ENCODE measurements at regions not wholly inside any gene's neighbourhood (a gene's known extent, or its start where the extent isn't known, plus 50 kb on each side); places are given as distances from the start of the nearest gene placed in this dataset.

DNA sequence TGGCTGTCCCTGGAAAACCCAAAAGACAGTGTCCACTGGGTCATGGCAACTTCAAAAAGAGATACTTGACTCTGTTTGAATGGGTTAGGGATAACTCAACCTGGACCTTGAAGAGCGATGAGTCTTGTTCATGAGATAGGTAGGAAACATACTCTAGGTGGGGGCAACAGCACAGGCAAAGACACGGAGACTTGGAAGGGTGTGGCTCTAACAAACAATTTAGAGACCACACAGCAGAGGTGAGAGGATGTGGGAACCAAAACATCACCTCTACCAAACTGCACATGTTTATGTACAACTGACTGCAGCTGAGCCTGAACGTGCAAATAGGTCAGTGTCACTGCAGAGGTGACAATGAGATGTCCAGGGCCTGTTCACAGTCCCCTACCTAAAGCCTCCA is 247.7 kb upstream of the ADRA1B start:
- DNase-seq: no peak
- no peak for TF ChIP-seq CTCF (IDR thresholded peaks at IDR 0.05; ENCODE audit: partially characterized antibody, unreplicated experiment)
- Mint-ChIP-seq H3K27me3 (ENCODE audit: unreplicated experiment) (no peaks in the 10 kb centered on the region), H3K27ac (ENCODE audit: unreplicated experiment) (no peak overlapping the region), H3K4me1 (ENCODE audit: low read depth, unreplicated experiment) (no peaks in the 10 kb centered on the region), H3K36me3 (ENCODE audit: unreplicated experiment) (no peaks in the 10 kb centered on the region), H3K9me3 (ENCODE audit: unreplicated experiment) (no peaks in the 10 kb centered on the region), H3K4me3 (ENCODE audit: unreplicated experiment) (no peak overlapping the region)

DNA sequence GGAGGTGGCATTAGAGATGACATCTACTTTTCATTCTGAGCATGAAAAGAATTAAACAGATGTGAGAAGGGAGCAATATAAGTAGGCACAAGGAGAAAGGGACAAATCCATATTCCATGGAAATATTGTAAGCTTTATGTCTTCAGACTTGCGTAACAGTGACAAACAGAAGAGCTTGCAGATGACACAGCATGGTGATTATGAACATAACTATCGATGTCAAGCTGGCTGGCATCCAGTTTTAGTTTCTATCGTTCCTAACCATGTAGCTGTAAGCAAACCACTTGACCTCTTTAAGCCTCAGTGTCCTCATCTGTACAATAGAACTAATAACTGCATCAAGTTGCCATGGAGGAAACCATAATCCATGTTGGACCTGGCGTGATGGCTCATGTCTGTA is 246.7 kb upstream of the ADRA1B start:
- no peaks in the 10 kb centered on the region for H3K4me1 Mint-ChIP-seq (ENCODE audit: low read depth, unreplicated experiment)
- H3K36me3 Mint-ChIP-seq (ENCODE audit: unreplicated experiment): no peaks in the 10 kb centered on the region
- no peak for DNase-seq
- no peaks in the 10 kb centered on the region for H3K9me3 Mint-ChIP-seq (ENCODE audit: unreplicated experiment)
- TF ChIP-seq CTCF (IDR thresholded peaks at IDR 0.05; ENCODE audit: partially characterized antibody, unreplicated experiment): no peak
- no peaks in the 10 kb centered on the region for H3K27me3 Mint-ChIP-seq (ENCODE audit: unreplicated experiment)
- no peak overlapping the region for H3K4me3 Mint-ChIP-seq (ENCODE audit: unreplicated experiment)
- no peak overlapping the region for H3K27ac Mint-ChIP-seq (ENCODE audit: unreplicated experiment)

DNA sequence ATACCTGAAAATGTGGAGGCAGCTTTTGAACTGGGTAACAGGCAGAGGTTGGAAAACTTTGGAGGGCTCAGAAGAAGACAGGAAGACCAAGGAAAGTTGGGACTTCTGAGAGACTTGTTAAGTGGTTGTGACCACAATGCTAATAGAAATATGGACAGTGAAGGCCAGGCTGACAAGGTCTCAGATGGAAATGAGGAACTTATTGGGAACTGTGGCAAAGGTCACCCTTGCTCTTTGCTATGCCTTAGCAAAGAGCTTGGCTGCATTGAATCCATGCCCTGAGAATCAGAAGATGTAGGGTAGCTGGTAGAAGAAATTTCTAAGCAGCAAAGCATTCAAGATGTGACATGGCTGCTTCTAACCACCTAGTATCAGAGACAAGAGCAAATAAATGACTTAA is 244.4 kb upstream of the ADRA1B start:
- no peak for TF ChIP-seq CTCF (IDR thresholded peaks at IDR 0.05; ENCODE audit: partially characterized antibody, unreplicated experiment)
- no peaks in the 10 kb centered on the region for H3K9me3 Mint-ChIP-seq (ENCODE audit: unreplicated experiment)
- H3K4me3 Mint-ChIP-seq (ENCODE audit: unreplicated experiment): no peak overlapping the region
- no peak for DNase-seq
- H3K27me3 Mint-ChIP-seq (ENCODE audit: unreplicated experiment): no peaks in the 10 kb centered on the region
- no peaks in the 10 kb centered on the region for H3K4me1 Mint-ChIP-seq (ENCODE audit: low read depth, unreplicated experiment)
- no peak overlapping the region for H3K27ac Mint-ChIP-seq (ENCODE audit: unreplicated experiment)
- no peaks in the 10 kb centered on the region for H3K36me3 Mint-ChIP-seq (ENCODE audit: unreplicated experiment)

- H3K36me3 Mint-ChIP-seq (ENCODE audit: unreplicated experiment): no peaks in the 10 kb centered on the region
- no peak overlapping the region for H3K27ac Mint-ChIP-seq (ENCODE audit: unreplicated experiment)
- no peak for DNase-seq
- no peaks in the 10 kb centered on the region for H3K27me3 Mint-ChIP-seq (ENCODE audit: unreplicated experiment)
- H3K9me3 Mint-ChIP-seq (ENCODE audit: unreplicated experiment): peaks cover 3% of the 10 kb centered on the region
- H3K4me1 Mint-ChIP-seq (ENCODE audit: low read depth, unreplicated experiment): no peaks in the 10 kb centered on the region
- no peak overlapping the region for H3K4me3 Mint-ChIP-seq (ENCODE audit: unreplicated experiment)
- TF ChIP-seq CTCF (IDR thresholded peaks at IDR 0.05; ENCODE audit: partially characterized antibody, unreplicated experiment): no peak
These were observed 242.7 kb upstream of the ADRA1B start for GRCh38 chr5:159673538-159673937.

GRCh38 chr5:159678657-159679392 is 237.5 kb upstream of the ADRA1B start:
- no peak for DNase-seq
- Mint-ChIP-seq H3K27ac (ENCODE audit: unreplicated experiment) (no peak overlapping the region), H3K27me3 (ENCODE audit: unreplicated experiment) (no peaks in the 10 kb centered on the region), H3K36me3 (ENCODE audit: unreplicated experiment) (peaks cover 18% of the 10 kb centered on the region), H3K4me1 (ENCODE audit: low read depth, unreplicated experiment) (no peaks in the 10 kb centered on the region), H3K4me3 (ENCODE audit: unreplicated experiment) (no peak overlapping the region), H3K9me3 (ENCODE audit: unreplicated experiment) (peaks cover 5% of the 10 kb centered on the region)
- TF ChIP-seq CTCF (IDR thresholded peaks at IDR 0.05; ENCODE audit: partially characterized antibody, unreplicated experiment): no peak
